GM18505 (cell line): ENCODE measurements at regions not wholly inside any gene's neighbourhood (a gene's known extent, or its start where the extent isn't known, plus 50 kb on each side); places are given as distances from the start of the nearest gene placed in this dataset.
"Not testable (repeated sequence)": the region's sequence is repeated elsewhere in the genome, so short reads cannot be mapped to it uniquely, and the experiment has no call there.

Experiments
- ATAC-seq: cut with Tn5 transposase; IDR thresholded peaks from one replicate; pipeline ENCODE4 v1.9.1; 2021; ENCODE audit not compliant: unreplicated experiment
- POLR2A ChIP-seq: IDR thresholded peaks from 4 replicates; pipeline ENCODE4 v1.6.1; 2011; ENCODE audit warnings: borderline replicate concordance; ENCODE audit not compliant: insufficient read depth, insufficient read length; ENCODE audit errors: extremely low read depth

GRCh38 chr18:8996771-8997432, 105.6 kb upstream of the NDUFV2 start:
- TF ChIP-seq POLR2A = no peak
- ATAC-seq = no peak

GRCh38 chr18:8997634-8998033, 104.9 kb upstream of the NDUFV2 start:
- TF ChIP-seq POLR2A = no peak

DNA sequence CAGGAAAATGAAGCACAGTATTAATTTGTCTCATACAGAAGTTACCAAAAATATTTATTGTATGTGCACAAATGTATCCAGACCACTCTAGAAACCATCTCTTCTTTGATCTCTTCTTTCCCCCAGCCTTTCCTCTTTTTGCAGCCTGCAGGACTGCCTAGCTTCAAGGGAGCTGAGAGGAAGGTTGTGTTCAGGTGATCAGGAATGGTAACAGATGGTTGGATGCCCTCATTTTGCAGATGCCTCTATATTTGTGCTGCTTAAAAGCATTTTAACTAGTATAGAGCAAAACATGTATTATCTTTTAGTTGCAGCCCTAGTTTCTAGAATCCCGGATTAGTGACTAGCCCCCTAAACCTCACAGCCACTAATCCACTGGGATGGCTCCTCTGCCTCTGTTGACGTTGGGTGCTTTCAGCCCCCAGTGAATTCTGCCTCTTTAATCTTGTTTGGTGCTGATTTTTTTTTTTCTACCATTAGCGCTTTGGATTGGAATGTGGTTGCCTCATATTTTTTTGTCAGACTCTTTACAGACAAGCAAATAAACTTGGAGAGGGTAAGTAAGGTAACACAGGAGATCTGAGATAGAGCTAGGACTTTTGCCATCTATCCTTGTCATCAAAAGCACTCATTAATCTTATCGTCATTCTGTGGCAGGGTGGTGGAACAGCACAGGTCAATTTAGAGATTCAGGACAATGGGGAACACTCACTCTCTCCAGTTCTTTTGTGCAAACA, 103.8 kb upstream of the NDUFV2 start:
- TF ChIP-seq POLR2A = no peak
- ATAC-seq = no peak

More at GRCh38 chr18:8997634-8998033, 104.9 kb upstream of the NDUFV2 start:
- no peak for ATAC-seq

- no peak for ATAC-seq
Measured at GRCh38 chr18:8999872-9000271, 102.6 kb upstream of the NDUFV2 start.

DNA sequence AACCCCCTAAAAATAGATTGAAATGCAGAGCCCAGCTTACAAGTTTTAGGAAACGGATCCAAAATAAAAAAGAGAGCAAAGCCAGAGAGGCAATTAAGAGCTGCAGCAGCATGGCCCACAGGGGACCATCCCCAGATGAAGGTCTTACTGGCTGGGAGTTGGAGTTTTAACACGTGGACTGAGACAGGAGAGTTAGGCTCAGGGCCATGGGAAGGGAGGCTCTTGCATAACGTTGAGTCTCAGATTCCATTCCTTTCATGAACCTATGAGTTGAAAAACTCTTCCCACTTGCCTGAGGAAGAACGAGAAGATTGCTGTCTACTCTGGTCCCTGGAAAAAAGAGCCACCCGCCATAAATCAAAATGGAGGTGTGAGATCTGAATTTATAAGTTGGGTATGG, 101.8 kb upstream of the NDUFV2 start:
- no peak for ATAC-seq
- TF ChIP-seq POLR2A = no peak

More at GRCh38 chr18:8999872-9000271, 102.6 kb upstream of the NDUFV2 start:
- no peak for TF ChIP-seq POLR2A

DNA sequence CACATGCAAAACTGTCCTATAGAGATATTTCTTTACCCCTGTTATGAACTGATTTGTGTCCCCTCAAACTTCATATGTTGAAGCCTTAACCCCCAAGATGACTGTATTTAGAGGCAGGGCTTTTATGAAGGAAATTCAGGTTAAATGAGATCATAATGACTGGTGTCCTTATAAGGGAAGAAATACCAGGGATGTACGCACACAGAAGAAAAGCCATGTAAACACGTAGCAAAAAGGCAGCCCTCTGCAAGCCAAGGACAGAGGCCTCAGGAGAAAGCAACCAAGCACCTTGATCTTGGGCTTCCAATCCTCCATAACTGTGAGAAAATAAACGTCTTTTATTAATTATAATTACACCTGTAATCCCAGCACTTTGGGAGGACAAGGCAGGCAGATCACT, 101.3 kb upstream of the NDUFV2 start:
- ATAC-seq = no peak
- no peak for TF ChIP-seq POLR2A

- no peak for ATAC-seq
Measured at GRCh38 chr18:9003406-9004100, 98.9 kb upstream of the NDUFV2 start.

DNA sequence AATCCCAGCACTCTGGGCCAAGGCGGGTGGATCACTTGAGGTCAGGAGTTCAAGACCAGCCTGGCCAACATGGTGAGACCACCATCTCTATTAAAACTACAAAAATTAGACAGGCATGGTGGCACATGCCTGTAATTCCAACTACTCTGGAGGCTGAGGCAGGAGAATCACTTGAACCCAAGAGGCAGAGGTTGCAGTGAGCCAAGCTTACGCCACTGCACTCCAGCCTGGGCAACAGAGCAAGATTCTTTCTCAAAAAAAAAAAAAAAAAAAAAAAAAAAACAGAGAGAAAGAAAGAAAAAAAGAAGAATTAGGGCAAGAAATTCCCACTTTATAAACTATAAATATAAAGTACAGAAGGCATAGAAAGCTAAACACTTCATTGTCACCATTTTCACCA, 98.2 kb upstream of the NDUFV2 start:
- ATAC-seq = not testable (repeated sequence)

More at GRCh38 chr18:9003406-9004100, 98.9 kb upstream of the NDUFV2 start:
- TF ChIP-seq POLR2A = no peak

- ATAC-seq = not testable (repeated sequence)
Measured at GRCh38 chr18:9007700-9008099, 94.8 kb upstream of the NDUFV2 start.

DNA sequence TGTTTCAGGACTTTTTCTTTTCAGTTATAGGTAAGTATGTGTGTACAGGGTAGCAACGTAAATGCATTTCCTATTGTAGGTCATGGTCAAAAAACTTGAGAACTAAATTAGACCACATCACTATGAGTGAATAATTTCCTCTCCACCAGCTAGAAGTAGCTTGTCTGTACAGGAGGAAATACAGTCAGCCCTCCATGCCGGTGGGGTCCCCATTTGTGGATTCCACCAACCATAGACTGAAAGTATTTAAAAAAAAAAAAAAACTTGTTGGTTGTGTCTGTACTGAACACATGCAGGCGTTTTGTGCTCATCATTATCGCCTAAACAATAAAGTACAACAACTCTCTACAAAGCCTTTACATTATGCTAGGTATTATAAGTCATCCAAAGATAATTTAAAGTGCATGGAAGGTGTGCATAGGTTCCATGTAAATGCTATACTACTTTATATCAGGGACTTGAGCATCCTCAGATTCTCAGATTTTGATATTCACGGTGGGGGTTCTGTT, 94.2 kb upstream of the NDUFV2 start:
- no peak for ATAC-seq
- no peak for TF ChIP-seq POLR2A

DNA sequence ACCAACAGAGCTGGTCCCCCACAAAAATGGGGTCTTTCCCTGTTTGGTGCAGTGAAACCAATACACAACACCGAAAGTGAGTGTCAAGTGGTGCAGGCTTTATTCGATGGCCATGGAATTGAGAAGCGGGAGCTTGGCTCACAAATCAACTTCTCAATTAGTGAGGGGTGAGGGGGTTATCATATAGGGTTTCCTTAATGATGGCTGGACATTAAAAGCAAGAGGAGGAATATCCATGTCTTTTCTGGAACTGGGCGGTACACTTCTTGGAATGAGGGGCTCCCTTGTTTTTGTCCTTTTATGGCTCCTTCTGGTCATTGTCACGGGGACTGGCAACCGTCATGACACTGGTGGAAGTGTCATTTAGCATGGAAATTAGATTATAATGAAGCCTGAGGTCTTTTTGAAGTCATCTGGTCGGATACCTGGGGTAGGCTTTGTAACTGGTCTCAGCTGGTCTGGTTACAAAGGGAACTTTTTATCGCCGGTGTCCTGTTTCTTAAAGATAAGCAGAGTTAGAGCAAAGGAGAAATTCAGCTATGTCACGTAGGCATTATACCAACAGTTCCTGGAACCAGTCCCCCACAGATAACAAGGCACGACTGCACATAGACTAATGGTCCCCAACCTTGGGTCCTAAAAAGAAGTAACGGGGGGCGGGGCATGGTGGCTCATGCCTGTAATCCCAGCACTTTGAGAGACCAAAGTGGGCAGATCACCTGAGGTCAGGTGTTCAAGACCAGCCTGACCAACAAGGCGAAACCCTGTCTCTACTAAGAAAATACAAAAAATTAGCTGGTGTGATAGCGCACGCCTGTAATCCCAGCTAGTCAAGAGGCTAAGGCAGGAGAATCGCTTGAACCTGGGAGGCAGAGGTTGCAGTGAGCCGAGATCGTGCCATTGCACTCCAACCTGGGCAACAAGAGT, 93.5 kb upstream of the NDUFV2 start:
- no peak for ATAC-seq
- no peak for TF ChIP-seq POLR2A

DNA sequence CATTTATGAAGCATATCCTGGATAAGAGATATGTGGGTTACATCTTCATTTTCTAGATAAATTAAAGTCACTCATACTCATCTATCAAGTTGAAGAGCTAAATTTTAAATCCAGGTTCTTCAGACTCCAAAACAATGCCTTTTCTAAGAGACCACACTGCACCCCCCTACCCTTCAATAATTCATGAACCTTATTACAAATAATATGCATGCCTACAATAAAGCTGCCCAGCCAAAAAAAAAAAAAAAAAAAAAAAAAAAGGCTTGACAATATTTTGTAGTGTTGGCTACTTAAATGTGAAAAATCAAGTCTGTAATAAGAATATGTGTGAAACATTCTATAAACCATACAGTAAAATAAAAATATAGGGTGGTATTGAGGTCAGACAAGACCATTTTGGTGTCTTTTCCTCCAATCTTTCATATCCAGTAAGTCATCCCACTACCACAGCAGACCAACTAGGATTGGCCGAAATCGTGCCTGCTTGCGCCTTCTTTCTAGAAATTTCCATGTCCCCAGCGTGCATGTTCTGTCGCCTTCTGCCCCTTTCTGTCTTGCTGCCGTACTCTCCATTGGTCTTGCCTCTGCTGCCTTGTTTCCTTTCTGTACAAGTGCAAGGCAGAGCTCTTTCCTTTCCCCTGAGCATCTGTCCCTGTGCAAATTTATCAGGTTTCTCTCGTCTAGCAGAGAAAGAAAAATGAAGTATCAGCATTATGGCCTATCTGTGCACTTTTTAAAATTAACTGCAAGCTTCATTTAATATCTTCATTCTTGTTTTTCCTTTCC, 92.6 kb upstream of the NDUFV2 start:
- ATAC-seq = no peak
- no peak for TF ChIP-seq POLR2A
